ENCODE measurements at regions not wholly inside any gene's neighbourhood (a gene's known extent, or its start where the extent isn't known, plus 50 kb on each side); places are given as distances from the start of the nearest gene placed in this dataset.

- H3K9me3 ChIP-seq (ENCODE audit: control insufficient read depth in 4 of 4, insufficient read depth in 3 of 4, low read length in 3 of 4) = peaks cover 0 to 2% (median 0%) of the 10 kb centered on the region in 4 donors
- no peak overlapping the region for H3K4me3 ChIP-seq
- TF ChIP-seq CTCF (IDR thresholded peaks at IDR 0.05; ENCODE audit: control extremely low read depth, extremely low read depth) = no peak
- no peak overlapping the region for H3K9ac ChIP-seq (ENCODE audit: insufficient read depth in 1 of 2, low read length in 2 of 2)
- 86% methylated on average over 2 of the region's 2 CpGs for WGBS, 2 donors
- no peaks in the 10 kb centered on the region for H3K4me1 ChIP-seq (ENCODE audit: control insufficient read depth in 5 of 5, insufficient read depth in 5 of 5, low read length in 5 of 5)
- no peak overlapping the region for H3K27ac ChIP-seq (ENCODE audit: low read depth in 1 of 2, low read length in 1 of 2)
- ATAC-seq (ENCODE audit: insufficient read depth, low FRiP score) (no peak), DNase-seq (no peak)
- H3K27me3 ChIP-seq (ENCODE audit: control insufficient read depth in 3 of 3, insufficient read depth in 3 of 3, low read length in 2 of 3) = no peaks in the 10 kb centered on the region
- H3K36me3 ChIP-seq (ENCODE audit: control insufficient read depth in 4 of 4, insufficient read depth in 4 of 4, low read length in 4 of 4) = no peaks in the 10 kb centered on the region
Measured at GRCh38 chr2:186276909-186277308, 209.2 kb upstream of the ZC3H15 start.

GRCh38 chr2:186281726-186282125 lies 204.3 kb upstream of the ZC3H15 start:
- Histone ChIP-seq H3K9ac (ENCODE audit: insufficient read depth in 1 of 2, low read length in 2 of 2) (no peak overlapping the region), H3K4me1 (ENCODE audit: control insufficient read depth in 5 of 5, insufficient read depth in 5 of 5, low read length in 5 of 5) (no peaks in the 10 kb centered on the region), H3K27me3 (ENCODE audit: control insufficient read depth in 3 of 3, insufficient read depth in 3 of 3, low read length in 2 of 3) (no peaks in the 10 kb centered on the region), H3K36me3 (ENCODE audit: control insufficient read depth in 4 of 4, insufficient read depth in 4 of 4, low read length in 4 of 4) (no peaks in the 10 kb centered on the region), H3K27ac (ENCODE audit: low read depth in 1 of 2, low read length in 1 of 2) (no peak overlapping the region), H3K9me3 (ENCODE audit: control insufficient read depth in 4 of 4, insufficient read depth in 3 of 4, low read length in 3 of 4) (no peaks in the 10 kb centered on the region), H3K4me3 (no peak overlapping the region)
- ATAC-seq (ENCODE audit: insufficient read depth, low FRiP score) (no peak), DNase-seq (no peak)
- 96 to 97% methylated on average over 2 of the region's 2 CpGs for WGBS, 2 donors
- no peak for TF ChIP-seq CTCF (IDR thresholded peaks at IDR 0.05; ENCODE audit: control extremely low read depth, extremely low read depth)

- DNase-seq (no peak), ATAC-seq (ENCODE audit: insufficient read depth, low FRiP score) (no peak)
- 81 to 88% methylated on average over 3 of the region's 3 CpGs for WGBS, 2 donors
- no peaks in the 10 kb centered on the region for H3K36me3 ChIP-seq (ENCODE audit: control insufficient read depth in 4 of 4, insufficient read depth in 4 of 4, low read length in 4 of 4)
- H3K4me1 ChIP-seq (ENCODE audit: control insufficient read depth in 5 of 5, insufficient read depth in 5 of 5, low read length in 5 of 5) = peaks cover 0 to 13% (median 0%) of the 10 kb centered on the region in 5 donors
- no peaks in the 10 kb centered on the region for H3K27me3 ChIP-seq (ENCODE audit: control insufficient read depth in 3 of 3, insufficient read depth in 3 of 3, low read length in 2 of 3)
- H3K9ac ChIP-seq (ENCODE audit: insufficient read depth in 1 of 2, low read length in 2 of 2) = no peak overlapping the region
- no peaks in the 10 kb centered on the region for H3K9me3 ChIP-seq (ENCODE audit: control insufficient read depth in 4 of 4, insufficient read depth in 3 of 4, low read length in 3 of 4)
- no peak for TF ChIP-seq CTCF (IDR thresholded peaks at IDR 0.05; ENCODE audit: control extremely low read depth, extremely low read depth)
- no peak overlapping the region for H3K27ac ChIP-seq (ENCODE audit: low read depth in 1 of 2, low read length in 1 of 2)
- H3K4me3 ChIP-seq = no peak overlapping the region
Measured at GRCh38 chr2:186294248-186294888, 191.7 kb upstream of the ZC3H15 start.

- H3K27ac ChIP-seq (ENCODE audit: low read depth in 1 of 2, low read length in 1 of 2) = no peak overlapping the region
- H3K9ac ChIP-seq (ENCODE audit: insufficient read depth in 1 of 2, low read length in 2 of 2) = no peak overlapping the region
- no peaks in the 10 kb centered on the region for H3K27me3 ChIP-seq (ENCODE audit: control insufficient read depth in 3 of 3, insufficient read depth in 3 of 3, low read length in 2 of 3)
- ATAC-seq (ENCODE audit: insufficient read depth, low FRiP score) (no peak), DNase-seq (no peak)
- 43 to 67% methylated on average over 1 of the region's 1 CpG for WGBS, 2 donors
- peaks cover 0 to 9% (median 0%) of the 10 kb centered on the region in 5 donors for H3K4me1 ChIP-seq (ENCODE audit: control insufficient read depth in 5 of 5, insufficient read depth in 5 of 5, low read length in 5 of 5)
- H3K36me3 ChIP-seq (ENCODE audit: control insufficient read depth in 4 of 4, insufficient read depth in 4 of 4, low read length in 4 of 4) = no peaks in the 10 kb centered on the region
- H3K4me3 ChIP-seq = no peak overlapping the region
- TF ChIP-seq CTCF (IDR thresholded peaks at IDR 0.05; ENCODE audit: control extremely low read depth, extremely low read depth) = no peak
- H3K9me3 ChIP-seq (ENCODE audit: control insufficient read depth in 4 of 4, insufficient read depth in 3 of 4, low read length in 3 of 4) = no peaks in the 10 kb centered on the region
Measured at GRCh38 chr2:186299610-186300009, 186.4 kb upstream of the ZC3H15 start.

Data from lung (tissue), 11 donors.